Esophagus muscularis mucosa (tissue), 4 donors: ENCODE measurements at regions not wholly inside any gene's neighbourhood (a gene's known extent, or its start where the extent isn't known, plus 50 kb on each side); places are given as distances from the start of the nearest gene placed in this dataset.
"Not testable (repeated sequence)": the region's sequence is repeated elsewhere in the genome, so short reads cannot be mapped to it uniquely, and the experiment has no call there.

Experiments
- CTCF ChIP-seq, 3 experiments: fragments of 200-600 bp in 2 of 3; fragments of 450-650 bp in 1 of 3; sonication (generic) in 2 of 3; IDR thresholded peaks; one replicate each; pipeline ENCODE4 v1.5.1; 2017 to 2019; ENCODE audit warnings: antibody characterized with exemption in 3 of 3, mild to moderate bottlenecking in 2 of 3, moderate library complexity in 1 of 3
- EP300 ChIP-seq: sonication (generic); formaldehyde crosslinking; IDR thresholded peaks from one replicate; pipeline ENCODE4 v1.6.1; 2017; ENCODE audit warnings: antibody characterized with exemption
- POLR2A ChIP-seq: fragments of 450-650 bp; IDR thresholded peaks from one replicate; pipeline ENCODE4 v1.6.1; 2017; ENCODE audit warnings: antibody characterized with exemption, moderate library complexity, mild to moderate bottlenecking, low read depth
- POLR2AphosphoS5 ChIP-seq, 2 donors: sonication (generic); formaldehyde crosslinking; IDR thresholded peaks; one replicate each; pipeline ENCODE4 v1.6.1; 2017; ENCODE audit warnings: antibody characterized with exemption in 2 of 2

GRCh38 chr5:99510237-99510866 is 581.5 kb upstream of the CHD1 start:
- not testable (repeated sequence) for TF ChIP-seq POLR2A; CTCF (IDR thresholded peaks at IDR 0.05); POLR2AphosphoS5 (IDR thresholded peaks at IDR 0.05); EP300
